ENCODE measurements at regions not wholly inside any gene's neighbourhood (a gene's known extent, or its start where the extent isn't known, plus 50 kb on each side); places are given as distances from the start of the nearest gene placed in this dataset.

- no peak for DNase-seq (ENCODE audit: low read depth)
- H3K4me3 ChIP-seq (ENCODE audit: low read depth, low read length): no peak overlapping the region
- no peak for TF ChIP-seq MAX (IDR thresholded peaks at IDR 0.05; ENCODE audit: low read depth, low read length)
These were observed 147.7 kb downstream of the MIS18A start for GRCh38 chr21:32131164-32131563.

DNA sequence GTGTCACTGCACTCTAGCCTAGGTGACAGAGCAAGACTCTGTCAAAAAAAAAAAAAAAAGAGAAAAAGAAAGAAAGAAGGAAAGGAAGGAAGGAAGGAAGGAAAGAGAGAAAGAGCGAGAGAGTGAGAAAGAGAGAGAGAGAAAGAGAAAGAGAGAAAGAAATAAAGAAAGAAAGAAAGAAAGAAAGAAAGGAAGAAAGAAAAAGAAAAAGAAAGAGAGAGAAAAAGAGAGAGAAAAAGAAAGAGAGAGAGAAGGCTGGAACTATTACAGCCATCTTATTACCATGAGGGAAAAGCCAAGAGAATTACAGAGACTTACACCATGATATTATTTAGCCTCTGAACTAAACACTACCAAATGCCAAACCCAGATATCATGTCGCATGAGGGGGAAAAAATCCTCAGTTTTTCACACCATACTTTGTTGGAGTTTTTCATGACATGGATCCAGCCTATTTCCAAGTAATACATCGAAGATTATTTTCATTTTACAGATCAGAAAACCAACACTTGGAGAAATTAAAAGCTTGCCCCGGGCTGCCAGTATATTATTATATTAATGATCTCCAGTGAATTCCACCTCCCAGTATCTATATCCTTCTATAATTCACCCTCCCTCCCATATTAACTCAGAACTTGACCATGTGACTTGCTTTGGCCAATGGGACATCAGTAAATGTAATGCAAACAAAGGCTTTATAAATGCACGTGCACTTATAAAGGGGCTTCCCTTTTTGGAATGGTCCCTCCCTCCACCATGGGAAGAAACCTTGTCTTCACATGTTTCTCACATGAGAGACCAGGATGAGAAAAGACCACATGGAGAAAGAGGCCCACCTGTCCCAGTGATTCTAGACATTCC, 148.6 kb downstream of the MIS18A start:
- no peak for TF ChIP-seq MAX (IDR thresholded peaks at IDR 0.05; ENCODE audit: low read depth, low read length)
- TF ChIP-seq POLR2A (IDR thresholded peaks at IDR 0.05; ENCODE audit: extremely low read depth, insufficient read length): no peak
- no peak for DNase-seq (ENCODE audit: low read depth)
- no peak overlapping the region for H3K4me3 ChIP-seq (ENCODE audit: low read depth, low read length)

GRCh38 chr21:32127081-32127480, 151.8 kb downstream of the MIS18A start:
- no peak overlapping the region for H3K4me3 ChIP-seq (ENCODE audit: low read depth, low read length)
- no peak for DNase-seq (ENCODE audit: low read depth)
- TF ChIP-seq MYC (IDR thresholded peaks at IDR 0.05; ENCODE audit: low read depth, low read length) (no peak), CTCF (IDR thresholded peaks at IDR 0.05; ENCODE audit: low read depth, low read length) (no peak), POLR2A (IDR thresholded peaks at IDR 0.05; ENCODE audit: extremely low read depth, insufficient read length) (no peak), MAX (IDR thresholded peaks at IDR 0.05; ENCODE audit: low read depth, low read length) (no peak)

GRCh38 chr21:32122082-32122481, 156.8 kb downstream of the MIS18A start:
- no peak for DNase-seq (ENCODE audit: low read depth)
- no peak for TF ChIP-seq POLR2A (IDR thresholded peaks at IDR 0.05; ENCODE audit: extremely low read depth, insufficient read length)
- no peak for TF ChIP-seq CTCF (IDR thresholded peaks at IDR 0.05; ENCODE audit: low read depth, low read length)
- no peak for TF ChIP-seq MYC (IDR thresholded peaks at IDR 0.05; ENCODE audit: low read depth, low read length)
- no peak overlapping the region for H3K4me3 ChIP-seq (ENCODE audit: low read depth, low read length)

DNA sequence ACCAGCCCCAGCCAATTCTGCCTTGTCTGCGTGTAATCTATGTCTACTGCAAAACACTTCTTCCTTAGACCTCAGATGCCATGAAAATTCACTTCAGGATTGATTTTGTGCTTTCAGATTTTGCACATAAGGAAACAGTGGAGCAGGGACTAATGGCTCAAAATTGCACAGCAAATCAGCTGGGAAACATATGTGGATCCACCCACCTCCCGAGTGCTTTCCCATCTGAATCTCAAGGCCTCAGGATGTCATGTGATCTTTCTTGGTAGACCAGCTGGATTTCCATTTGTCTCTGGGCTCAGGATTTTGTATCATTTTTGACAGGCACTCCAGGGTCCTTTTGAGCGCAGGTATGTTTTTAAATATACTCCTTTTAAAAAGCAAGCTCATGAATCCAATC, 158.6 kb downstream of the MIS18A start:
- TF ChIP-seq CTCF (IDR thresholded peaks at IDR 0.05; ENCODE audit: low read depth, low read length): no peak
- no peak for TF ChIP-seq MYC (IDR thresholded peaks at IDR 0.05; ENCODE audit: low read depth, low read length)
- no peak for TF ChIP-seq POLR2A (IDR thresholded peaks at IDR 0.05; ENCODE audit: extremely low read depth, insufficient read length)
- no peak for TF ChIP-seq MAX (IDR thresholded peaks at IDR 0.05; ENCODE audit: low read depth, low read length)
- no peak for DNase-seq (ENCODE audit: low read depth)
- H3K4me3 ChIP-seq (ENCODE audit: low read depth, low read length): no peak overlapping the region

GRCh38 chr21:32119811-32120210, 159.0 kb downstream of the MIS18A start:
- DNase-seq (ENCODE audit: low read depth): no peak
- no peak for TF ChIP-seq CTCF (IDR thresholded peaks at IDR 0.05; ENCODE audit: low read depth, low read length)
- TF ChIP-seq MAX (IDR thresholded peaks at IDR 0.05; ENCODE audit: low read depth, low read length): no peak
- no peak for TF ChIP-seq MYC (IDR thresholded peaks at IDR 0.05; ENCODE audit: low read depth, low read length)
- TF ChIP-seq POLR2A (IDR thresholded peaks at IDR 0.05; ENCODE audit: extremely low read depth, insufficient read length): no peak
- H3K4me3 ChIP-seq (ENCODE audit: low read depth, low read length): no peak overlapping the region
